GM23248 (cell line): ENCODE measurements at regions not wholly inside any gene's neighbourhood (a gene's known extent, or its start where the extent isn't known, plus 50 kb on each side); places are given as distances from the start of the nearest gene placed in this dataset.

ENCODE experiments used
- DNase-seq: peaks from one replicate; pipeline ENCODE4 v3.0.0-alpha.2; 2015
- H2AFZ ChIP-seq: fragments of 200-600 bp; sonication (generic); 2 replicates; pipeline ENCODE4 v1.6.1; 2016; ENCODE audit warnings: antibody characterized with exemption
- H3F3A ChIP-seq: fragments of 200-600 bp; sonication (generic); 2 replicates; pipeline ENCODE4 v1.6.1; 2016; ENCODE audit warnings: mild to moderate bottlenecking, antibody characterized with exemption, mixed run types; ENCODE audit not compliant: insufficient read depth
- H3K27ac ChIP-seq: fragments of 200-600 bp; sonication (generic); 2 replicates; pipeline ENCODE4 v1.5.1; 2016; ENCODE audit warnings: mild to moderate bottlenecking
- H3K27me3 ChIP-seq: fragments of 200-600 bp; sonication (generic); replicated peaks from 2 replicates; pipeline ENCODE4 v1.6.1; 2016; ENCODE audit warnings: mild to moderate bottlenecking; ENCODE audit not compliant: insufficient read depth
- H3K36me3 ChIP-seq: fragments of 200-600 bp; sonication (generic); 2 replicates; pipeline ENCODE4 v1.6.1; 2016; ENCODE audit warnings: low read depth, mild to moderate bottlenecking
- H3K4me1 ChIP-seq: fragments of 200-600 bp; sonication (generic); 2 replicates; pipeline ENCODE4 v1.6.1; 2016; ENCODE audit warnings: mild to moderate bottlenecking; ENCODE audit not compliant: insufficient read depth
- H3K4me2 ChIP-seq: fragments of 200-600 bp; sonication (generic); one replicate; pipeline ENCODE4 v1.6.1; 2016; ENCODE audit warnings: mild to moderate bottlenecking; ENCODE audit not compliant: unreplicated experiment
- H3K4me3 ChIP-seq: fragments of 200-600 bp; sonication (generic); 2 replicates; pipeline ENCODE4 v1.5.1; 2016; ENCODE audit warnings: mild to moderate bottlenecking
- H3K79me2 ChIP-seq: fragments of 200-600 bp; sonication (generic); 2 replicates; pipeline ENCODE4 v1.6.1; 2016; ENCODE audit warnings: mild to moderate bottlenecking; ENCODE audit not compliant: insufficient read depth
- H3K9ac ChIP-seq: fragments of 200-600 bp; sonication (generic); 2 replicates; pipeline ENCODE4 v1.6.1; 2016; ENCODE audit warnings: mild to moderate bottlenecking
- H3K9me2 ChIP-seq: fragments of 200-600 bp; sonication (generic); 2 replicates; pipeline ENCODE4 v1.6.1; 2016; ENCODE audit warnings: mixed run types, mild to moderate bottlenecking, moderate library complexity; ENCODE audit not compliant: insufficient read depth
- H3K9me3 ChIP-seq: fragments of 200-600 bp; sonication (generic); one replicate; pipeline ENCODE4 v1.6.1; 2017; ENCODE audit warnings: low read depth
- H4K20me1 ChIP-seq: fragments of 200-600 bp; sonication (generic); 2 replicates; pipeline ENCODE4 v1.6.0; 2016; ENCODE audit not compliant: insufficient read depth
- EZH2 ChIP-seq: fragments of 200-600 bp; sonication (generic); IDR thresholded peaks from 2 replicates; pipeline ENCODE4 v1.6.1; 2018; ENCODE audit warnings: antibody characterized with exemption, mild to moderate bottlenecking; ENCODE audit not compliant: insufficient read depth, poor library complexity, severe bottlenecking
- EZH2phosphoT487 ChIP-seq: fragments of 200-600 bp; sonication (generic); IDR thresholded peaks from 2 replicates; pipeline ENCODE4 v1.6.1; 2018; ENCODE audit warnings: antibody characterized with exemption, moderate library complexity, mild to moderate bottlenecking, low read depth; ENCODE audit not compliant: insufficient read depth
- WGBS, 2 experiments: methylation state at CpG; one replicate each; pipeline ENCODE4 v1.1.6; 2015 to 2017; ENCODE audit warnings: low lambda C conversion rate in 2 of 2, low coverage in 1 of 2; ENCODE audit errors: missing lambda C conversion rate in 2 of 2; 5-methylcytosine and 5-hydroxymethylcytosine counted together
- in situ Hi-C: fragments of 300-500 bp; cut with MboI; formaldehyde crosslinking; loops from 2 replicates; pipeline ENCODE4 v1.15.0; 2020

- no peaks in the 10 kb centered on the region for H3K79me2 ChIP-seq
- no peak for DNase-seq
- no peaks in the 10 kb centered on the region for H3K9me3 ChIP-seq
- WGBS, 2 experiments, result 71 to 75% methylated on average over 2 of the region's 2 CpGs
- no peaks in the 10 kb centered on the region for H3K36me3 ChIP-seq
- H3K4me2 ChIP-seq, result no peak overlapping the region
- in situ Hi-C loops, result no loop called here
- H3K27ac ChIP-seq, result no peak overlapping the region
- no peak overlapping the region for H3K9ac ChIP-seq
- no peak overlapping the region for H3K4me3 ChIP-seq
- no peaks in the 10 kb centered on the region for H4K20me1 ChIP-seq
- H3K9me2 ChIP-seq, result no peaks in the 10 kb centered on the region
- H3K4me1 ChIP-seq, result no peaks in the 10 kb centered on the region
- TF ChIP-seq EZH2 (no peak), EZH2phosphoT487 (no peak)
- no peak overlapping the region for H2AFZ ChIP-seq
- H3K27me3 ChIP-seq, result no peaks in the 10 kb centered on the region
- no peaks in the 10 kb centered on the region for H3F3A ChIP-seq
Observed at GRCh38 chr4:177509226-177509745, 67.0 kb upstream of the AGA start.

GRCh38 chr4:177511611-177512010 lies 69.4 kb upstream of the AGA start:
- no peak overlapping the region for H3K4me2 ChIP-seq
- H3K4me1 ChIP-seq, result no peaks in the 10 kb centered on the region
- no peaks in the 10 kb centered on the region for H4K20me1 ChIP-seq
- no peaks in the 10 kb centered on the region for H3F3A ChIP-seq
- DNase-seq, result no peak
- no peak overlapping the region for H3K9ac ChIP-seq
- no peaks in the 10 kb centered on the region for H3K9me3 ChIP-seq
- H3K79me2 ChIP-seq, result no peaks in the 10 kb centered on the region
- TF ChIP-seq EZH2 (no peak), EZH2phosphoT487 (no peak)
- 41 to 50% methylated on average over 3 of the region's 3 CpGs for WGBS, 2 experiments
- H3K36me3 ChIP-seq, result no peaks in the 10 kb centered on the region
- H3K4me3 ChIP-seq, result no peak overlapping the region
- no peak overlapping the region for H3K27ac ChIP-seq
- no peak overlapping the region for H2AFZ ChIP-seq
- in situ Hi-C loops, result no loop called here
- no peaks in the 10 kb centered on the region for H3K9me2 ChIP-seq
- no peaks in the 10 kb centered on the region for H3K27me3 ChIP-seq

- no peaks in the 10 kb centered on the region for H3K9me3 ChIP-seq
- no peak overlapping the region for H3K4me2 ChIP-seq
- H3K36me3 ChIP-seq, result no peaks in the 10 kb centered on the region
- H3K27me3 ChIP-seq, result no peaks in the 10 kb centered on the region
- H3K9ac ChIP-seq, result no peak overlapping the region
- no peaks in the 10 kb centered on the region for H3K4me1 ChIP-seq
- H4K20me1 ChIP-seq, result no peaks in the 10 kb centered on the region
- H3K27ac ChIP-seq, result no peak overlapping the region
- TF ChIP-seq EZH2phosphoT487, result no peak
- TF ChIP-seq EZH2, result no peak
- no peaks in the 10 kb centered on the region for H3F3A ChIP-seq
- no peak overlapping the region for H2AFZ ChIP-seq
- no peak overlapping the region for H3K4me3 ChIP-seq
- in situ Hi-C loops, result no loop called here
- H3K9me2 ChIP-seq, result no peaks in the 10 kb centered on the region
- no peaks in the 10 kb centered on the region for H3K79me2 ChIP-seq
- no peak for DNase-seq
Observed at GRCh38 chr4:177512646-177513045, 70.4 kb upstream of the AGA start.

GRCh38 chr4:177517862-177518261 lies 75.6 kb upstream of the AGA start:
- 53 to 65% methylated on average over 2 of the region's 2 CpGs for WGBS, 2 experiments
- Histone ChIP-seq H3K9me2 (no peaks in the 10 kb centered on the region), H3K36me3 (no peaks in the 10 kb centered on the region), H3K9ac (no peak overlapping the region), H3K4me3 (no peak overlapping the region), H3K79me2 (no peaks in the 10 kb centered on the region), H3K27me3 (no peaks in the 10 kb centered on the region), H3K4me1 (peaks cover 7% of the 10 kb centered on the region; the same call in 1 of the 2 replicates), H3K27ac (no peak overlapping the region), H4K20me1 (no peaks in the 10 kb centered on the region), H3K4me2 (no peak overlapping the region), H2AFZ (no peak overlapping the region), H3K9me3 (no peaks in the 10 kb centered on the region), H3F3A (no peaks in the 10 kb centered on the region)
- TF ChIP-seq EZH2phosphoT487 (no peak), EZH2 (no peak)
- in situ Hi-C loops, result no loop called here
- DNase-seq, result no peak
